ENCODE measurements at regions not wholly inside any gene's neighbourhood (a gene's known extent, or its start where the extent isn't known, plus 50 kb on each side); places are given as distances from the start of the nearest gene placed in this dataset.

- TF ChIP-seq CTCF (IDR thresholded peaks at IDR 0.05; ENCODE audit: insufficient read depth, low read depth, low read length) (no peak), EZH2 (IDR thresholded peaks at IDR 0.05; ENCODE audit: insufficient read depth, low read length) (no peak)
Measured at GRCh38 chr11:69992943-69993694, 85.0 kb upstream of the ANO1 start.
